Gastrocnemius medialis (tissue), 4 donors: ENCODE measurements at regions not wholly inside any gene's neighbourhood (a gene's known extent, or its start where the extent isn't known, plus 50 kb on each side); places are given as distances from the start of the nearest gene placed in this dataset.

Source experiments
- POLR2A ChIP-seq, 2 donors: fragments of 450-650 bp; IDR thresholded peaks; one replicate each; pipeline ENCODE4 v1.6.1; 2017; ENCODE audit warnings: antibody characterized with exemption in 2 of 2, mild to moderate bottlenecking in 2 of 2, moderate library complexity in 2 of 2
- TF ChIP-seq, protein P1 (sequence below), 5 experiments: fragments of 450-650 bp in 3 of 5; fragments of 200-600 bp in 2 of 5; sonication (generic) in 2 of 5; IDR thresholded peaks in 4 of 5; conservative IDR thresholded peaks in 1 of 5; 1 replicate in 4 of 5; 2 replicates in 1 of 5; pipeline ENCODE4 v1.5.1; 2016 to 2019; ENCODE audit warnings: antibody characterized with exemption in 5 of 5, mild to moderate bottlenecking in 3 of 5, moderate library complexity in 3 of 5

GRCh38 chr3:102883515-102883914 is 448.7 kb downstream of the ZPLD1 start:
- TF ChIP-seq, protein P1, sequence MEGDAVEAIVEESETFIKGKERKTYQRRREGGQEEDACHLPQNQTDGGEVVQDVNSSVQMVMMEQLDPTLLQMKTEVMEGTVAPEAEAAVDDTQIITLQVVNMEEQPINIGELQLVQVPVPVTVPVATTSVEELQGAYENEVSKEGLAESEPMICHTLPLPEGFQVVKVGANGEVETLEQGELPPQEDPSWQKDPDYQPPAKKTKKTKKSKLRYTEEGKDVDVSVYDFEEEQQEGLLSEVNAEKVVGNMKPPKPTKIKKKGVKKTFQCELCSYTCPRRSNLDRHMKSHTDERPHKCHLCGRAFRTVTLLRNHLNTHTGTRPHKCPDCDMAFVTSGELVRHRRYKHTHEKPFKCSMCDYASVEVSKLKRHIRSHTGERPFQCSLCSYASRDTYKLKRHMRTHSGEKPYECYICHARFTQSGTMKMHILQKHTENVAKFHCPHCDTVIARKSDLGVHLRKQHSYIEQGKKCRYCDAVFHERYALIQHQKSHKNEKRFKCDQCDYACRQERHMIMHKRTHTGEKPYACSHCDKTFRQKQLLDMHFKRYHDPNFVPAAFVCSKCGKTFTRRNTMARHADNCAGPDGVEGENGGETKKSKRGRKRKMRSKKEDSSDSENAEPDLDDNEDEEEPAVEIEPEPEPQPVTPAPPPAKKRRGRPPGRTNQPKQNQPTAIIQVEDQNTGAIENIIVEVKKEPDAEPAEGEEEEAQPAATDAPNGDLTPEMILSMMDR (IDR thresholded peaks at IDR 0.05 in 4 of 5, conservative IDR thresholded peaks at IDR 0.05 in 1 of 5), result no peak
- TF ChIP-seq POLR2A (IDR thresholded peaks at IDR 0.05), result no peak
